Chondrocyte (in vitro differentiated cells): ENCODE measurements at regions not wholly inside any gene's neighbourhood (a gene's known extent, or its start where the extent isn't known, plus 50 kb on each side); places are given as distances from the start of the nearest gene placed in this dataset.

Source experiments
- DNase-seq: peaks from one replicate; pipeline ENCODE4 v3.0.0; 2021; ENCODE audit warnings: mixed read lengths, low spot score
- H3K27ac Mint-ChIP-seq: one replicate; pipeline ENCODE4 v1.8.0; 2021; ENCODE audit warnings: mild to moderate bottlenecking, moderate library complexity, mixed read lengths; ENCODE audit not compliant: unreplicated experiment
- H3K27me3 Mint-ChIP-seq: 2 replicates; pipeline ENCODE4 v1.8.0; 2021; ENCODE audit warnings: low read depth, mixed read lengths
- H3K36me3 Mint-ChIP-seq: 2 replicates; pipeline ENCODE4 v1.8.0; 2021; ENCODE audit warnings: low read depth, mixed read lengths
- H3K4me1 Mint-ChIP-seq: 2 replicates; pipeline ENCODE4 v1.8.0; 2021; ENCODE audit warnings: low read depth, mild to moderate bottlenecking, mixed read lengths
- H3K4me3 Mint-ChIP-seq: one replicate; pipeline ENCODE4 v1.8.0; 2021; ENCODE audit warnings: mild to moderate bottlenecking, moderate library complexity, mixed read lengths; ENCODE audit not compliant: unreplicated experiment
- H3K9me3 Mint-ChIP-seq: 2 replicates; pipeline ENCODE4 v1.8.0; 2021; ENCODE audit warnings: low read depth, mixed read lengths
- TF ChIP-seq, protein P1 (sequence below): fragments of 200-600 bp; sonication (generic); IDR thresholded peaks from 2 replicates; pipeline ENCODE4 v1.5.0; 2021; ENCODE audit warnings: antibody characterized with exemption, mild to moderate bottlenecking, moderate library complexity

DNA sequence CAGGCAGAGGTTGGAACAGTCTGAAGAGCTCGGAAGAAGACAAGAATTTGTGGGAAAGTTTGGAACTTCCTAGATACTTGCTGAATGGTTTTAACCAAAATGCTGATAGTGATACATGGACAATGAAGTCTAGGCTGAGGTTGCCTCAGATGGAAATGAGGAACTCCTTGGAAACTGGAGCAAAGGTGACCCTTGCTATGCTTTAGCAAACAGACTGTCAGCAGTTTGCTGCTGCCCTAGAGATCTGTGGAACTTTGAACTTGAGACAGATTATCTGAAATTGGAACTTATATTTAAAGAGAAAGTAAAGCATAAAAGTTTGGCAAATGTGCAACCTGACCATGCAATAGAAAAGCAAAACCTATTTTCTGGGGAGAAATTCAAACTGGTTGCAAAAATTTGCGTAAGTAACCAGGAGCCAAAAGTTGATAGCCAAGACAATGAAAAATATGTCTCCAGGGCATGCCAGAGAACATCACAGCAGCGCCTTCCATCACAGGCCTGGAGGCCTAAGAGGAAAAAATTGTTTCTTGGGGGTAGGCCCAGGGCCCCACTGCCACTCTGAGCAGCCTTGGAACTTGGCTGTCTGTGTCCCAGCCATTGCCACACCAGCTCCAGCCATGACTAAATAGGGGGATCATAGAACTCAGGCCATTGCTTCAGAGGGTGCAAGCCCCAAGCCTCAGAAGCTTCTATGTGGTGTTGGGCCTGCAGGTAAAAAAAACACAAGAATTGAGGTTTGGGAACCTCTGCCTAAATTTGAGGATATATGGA lies 675.3 kb downstream of the LTN1 start:
- H3K36me3 Mint-ChIP-seq = no peaks in the 10 kb centered on the region
- peaks cover 21% of the 10 kb centered on the region for H3K9me3 Mint-ChIP-seq
- H3K4me3 Mint-ChIP-seq = no peak overlapping the region
- TF ChIP-seq, protein P1, sequence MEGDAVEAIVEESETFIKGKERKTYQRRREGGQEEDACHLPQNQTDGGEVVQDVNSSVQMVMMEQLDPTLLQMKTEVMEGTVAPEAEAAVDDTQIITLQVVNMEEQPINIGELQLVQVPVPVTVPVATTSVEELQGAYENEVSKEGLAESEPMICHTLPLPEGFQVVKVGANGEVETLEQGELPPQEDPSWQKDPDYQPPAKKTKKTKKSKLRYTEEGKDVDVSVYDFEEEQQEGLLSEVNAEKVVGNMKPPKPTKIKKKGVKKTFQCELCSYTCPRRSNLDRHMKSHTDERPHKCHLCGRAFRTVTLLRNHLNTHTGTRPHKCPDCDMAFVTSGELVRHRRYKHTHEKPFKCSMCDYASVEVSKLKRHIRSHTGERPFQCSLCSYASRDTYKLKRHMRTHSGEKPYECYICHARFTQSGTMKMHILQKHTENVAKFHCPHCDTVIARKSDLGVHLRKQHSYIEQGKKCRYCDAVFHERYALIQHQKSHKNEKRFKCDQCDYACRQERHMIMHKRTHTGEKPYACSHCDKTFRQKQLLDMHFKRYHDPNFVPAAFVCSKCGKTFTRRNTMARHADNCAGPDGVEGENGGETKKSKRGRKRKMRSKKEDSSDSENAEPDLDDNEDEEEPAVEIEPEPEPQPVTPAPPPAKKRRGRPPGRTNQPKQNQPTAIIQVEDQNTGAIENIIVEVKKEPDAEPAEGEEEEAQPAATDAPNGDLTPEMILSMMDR = no peak
- DNase-seq = no peak
- no peaks in the 10 kb centered on the region for H3K4me1 Mint-ChIP-seq
- no peak overlapping the region for H3K27ac Mint-ChIP-seq
- H3K27me3 Mint-ChIP-seq = no peaks in the 10 kb centered on the region

DNA sequence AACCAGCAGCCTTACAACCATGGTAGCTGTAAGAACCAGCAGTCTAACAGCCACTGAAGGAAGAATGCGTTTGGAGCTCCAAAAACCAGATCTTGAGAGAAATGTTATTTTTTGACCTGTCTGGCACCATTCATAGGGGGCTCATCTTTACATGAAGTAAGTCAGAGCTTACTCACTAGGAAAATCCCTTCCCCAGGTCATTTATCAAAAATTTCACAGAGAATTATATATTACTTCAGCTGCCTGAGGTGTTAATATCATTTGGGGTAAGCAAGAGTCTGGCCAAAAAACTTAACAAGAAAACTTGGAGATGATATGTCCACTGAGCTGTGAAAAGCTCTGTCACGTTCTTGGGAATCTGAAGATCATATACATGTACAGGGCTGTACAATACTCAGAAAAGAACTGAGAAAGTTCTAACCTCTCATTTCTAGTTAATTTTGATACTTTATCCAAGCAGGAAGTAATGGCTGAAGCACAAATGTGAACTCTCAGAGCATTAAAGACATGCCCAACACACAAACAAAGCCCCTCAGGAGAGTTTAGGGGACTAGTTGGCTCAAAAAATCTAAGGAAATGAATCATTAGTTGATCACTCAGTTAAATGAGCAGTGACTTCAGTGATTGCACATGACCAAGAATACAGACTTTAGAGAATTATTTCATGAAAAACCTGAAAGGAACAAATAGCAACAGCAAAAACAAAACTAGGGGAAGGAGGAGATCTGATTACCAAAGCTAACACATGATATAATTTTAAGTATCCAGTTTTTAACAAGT lies 681.1 kb downstream of the LTN1 start:
- Mint-ChIP-seq H3K36me3 (no peaks in the 10 kb centered on the region), H3K4me1 (no peaks in the 10 kb centered on the region), H3K27ac (no peak overlapping the region), H3K4me3 (no peak overlapping the region), H3K9me3 (peaks cover 15% of the 10 kb centered on the region), H3K27me3 (no peaks in the 10 kb centered on the region)
- TF ChIP-seq, protein P1 = no peak
- DNase-seq = no peak

DNA sequence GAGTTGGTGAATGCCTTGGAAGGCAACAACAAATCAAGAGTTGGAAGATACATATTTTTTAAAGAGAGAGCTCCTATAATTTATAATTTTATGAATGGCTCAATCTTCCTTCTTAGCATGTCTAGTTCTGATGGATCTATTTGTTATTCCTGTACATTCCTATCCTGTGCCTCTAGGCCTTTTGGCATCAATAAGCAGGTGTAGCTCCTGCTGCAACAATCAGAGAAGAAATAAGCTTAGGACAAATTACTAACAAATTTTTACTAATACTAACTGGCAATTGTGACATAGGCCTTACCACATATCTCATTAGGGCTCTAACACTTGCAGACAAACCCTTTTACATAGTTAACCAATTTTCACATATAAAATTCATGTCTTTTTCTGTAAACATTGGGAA lies 682.0 kb downstream of the LTN1 start:
- Mint-ChIP-seq H3K9me3 (peaks cover 15% of the 10 kb centered on the region), H3K27ac (no peak overlapping the region), H3K4me1 (no peaks in the 10 kb centered on the region), H3K4me3 (no peak overlapping the region), H3K36me3 (no peaks in the 10 kb centered on the region), H3K27me3 (no peaks in the 10 kb centered on the region)
- no peak for DNase-seq
- TF ChIP-seq, protein P1 = no peak

DNA sequence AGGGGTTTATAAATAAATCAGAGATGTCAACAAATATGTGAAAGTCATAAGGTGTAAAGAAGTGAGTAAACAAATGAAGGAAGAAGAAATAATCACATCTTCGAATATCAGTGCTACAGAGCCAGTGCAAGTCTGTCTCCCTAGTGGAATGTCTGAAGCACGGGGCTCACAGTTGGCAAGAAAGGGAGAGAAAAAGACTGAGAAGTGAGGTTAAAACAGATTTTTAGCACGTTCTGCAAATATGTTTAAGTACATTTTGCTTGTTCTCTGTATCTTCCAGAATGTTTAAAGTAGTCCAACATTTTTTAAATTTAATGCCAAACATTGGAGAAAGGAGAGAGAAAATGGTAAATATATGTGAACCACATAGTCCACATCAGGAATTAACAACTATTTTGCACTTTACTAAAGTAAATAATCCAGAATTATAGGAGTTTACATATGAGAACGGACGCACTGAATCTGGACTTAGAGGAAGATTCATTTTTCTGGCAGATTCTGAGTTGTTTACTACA lies 682.4 kb downstream of the LTN1 start:
- Mint-ChIP-seq H3K27me3 (no peaks in the 10 kb centered on the region), H3K9me3 (peaks cover 18% of the 10 kb centered on the region), H3K27ac (no peak overlapping the region), H3K4me3 (no peak overlapping the region), H3K36me3 (no peaks in the 10 kb centered on the region), H3K4me1 (no peaks in the 10 kb centered on the region)
- TF ChIP-seq, protein P1 = no peak
- DNase-seq = no peak

DNA sequence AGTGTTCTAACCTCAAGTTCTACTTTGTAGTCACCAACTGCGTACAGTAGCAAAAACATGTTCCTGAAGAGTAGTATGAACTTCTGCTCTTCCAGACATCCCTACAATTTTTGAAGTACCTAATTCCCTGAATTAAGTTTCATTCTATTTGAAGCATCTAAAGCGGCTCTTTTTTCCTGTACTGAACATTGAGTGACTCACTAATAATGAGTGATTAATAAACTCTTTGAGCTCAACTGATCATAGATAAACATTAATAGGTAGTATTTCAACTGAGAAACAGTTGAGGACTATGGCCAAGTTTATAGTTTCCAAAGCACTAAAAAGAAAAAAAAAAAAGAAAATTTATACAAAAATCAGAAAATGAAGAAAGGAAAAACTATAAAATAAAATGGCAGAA lies 683.1 kb downstream of the LTN1 start:
- Mint-ChIP-seq H3K4me1 (no peaks in the 10 kb centered on the region), H3K9me3 (peaks cover 18% of the 10 kb centered on the region), H3K27me3 (no peaks in the 10 kb centered on the region), H3K27ac (no peak overlapping the region), H3K36me3 (no peaks in the 10 kb centered on the region), H3K4me3 (no peak overlapping the region)
- no peak for DNase-seq
- TF ChIP-seq, protein P1 = no peak
